ENCODE measurements at regions not wholly inside any gene's neighbourhood (a gene's known extent, or its start where the extent isn't known, plus 50 kb on each side); places are given as distances from the start of the nearest gene placed in this dataset.

DNA sequence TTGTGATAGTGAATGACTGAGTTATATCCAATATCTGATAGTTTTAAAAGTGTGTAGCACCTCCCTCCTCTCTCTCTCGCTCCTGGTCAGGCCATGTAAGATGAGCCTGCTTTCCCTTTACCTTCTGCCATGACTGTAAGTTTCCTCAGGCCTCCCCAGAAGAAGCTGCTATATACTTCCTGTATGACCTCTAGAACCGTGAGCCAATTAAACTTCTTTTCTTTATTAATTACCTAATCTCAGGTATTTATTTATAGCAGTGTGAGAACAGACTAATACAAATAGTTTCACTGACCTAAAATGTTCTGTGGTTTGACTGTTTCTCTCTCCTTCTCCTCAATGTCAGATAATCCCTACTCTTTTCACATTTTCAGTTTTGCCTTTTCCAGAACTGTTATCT, 321.3 kb upstream of the MBL2 start:
- ChIA-PET CTCF (no interaction called here), POLR2A (no interaction called here)
- TF ChIP-seq, protein P1, sequence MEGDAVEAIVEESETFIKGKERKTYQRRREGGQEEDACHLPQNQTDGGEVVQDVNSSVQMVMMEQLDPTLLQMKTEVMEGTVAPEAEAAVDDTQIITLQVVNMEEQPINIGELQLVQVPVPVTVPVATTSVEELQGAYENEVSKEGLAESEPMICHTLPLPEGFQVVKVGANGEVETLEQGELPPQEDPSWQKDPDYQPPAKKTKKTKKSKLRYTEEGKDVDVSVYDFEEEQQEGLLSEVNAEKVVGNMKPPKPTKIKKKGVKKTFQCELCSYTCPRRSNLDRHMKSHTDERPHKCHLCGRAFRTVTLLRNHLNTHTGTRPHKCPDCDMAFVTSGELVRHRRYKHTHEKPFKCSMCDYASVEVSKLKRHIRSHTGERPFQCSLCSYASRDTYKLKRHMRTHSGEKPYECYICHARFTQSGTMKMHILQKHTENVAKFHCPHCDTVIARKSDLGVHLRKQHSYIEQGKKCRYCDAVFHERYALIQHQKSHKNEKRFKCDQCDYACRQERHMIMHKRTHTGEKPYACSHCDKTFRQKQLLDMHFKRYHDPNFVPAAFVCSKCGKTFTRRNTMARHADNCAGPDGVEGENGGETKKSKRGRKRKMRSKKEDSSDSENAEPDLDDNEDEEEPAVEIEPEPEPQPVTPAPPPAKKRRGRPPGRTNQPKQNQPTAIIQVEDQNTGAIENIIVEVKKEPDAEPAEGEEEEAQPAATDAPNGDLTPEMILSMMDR (IDR thresholded peaks at IDR 0.05): no peak
- Mint-ChIP-seq H3K4me1 (ENCODE audit: low read depth) (no peaks in the 10 kb centered on the region), H3K27me3 (no peaks in the 10 kb centered on the region), H3K9me3 (peaks cover 11% of the 10 kb centered on the region), H3K36me3 (ENCODE audit: low read depth) (no peaks in the 10 kb centered on the region), H3K4me3 (no peak overlapping the region), H3K27ac (no peak overlapping the region)
- ATAC-seq (no peak), DNase-seq (no peak)
- intact Hi-C loops (cut with micrococcal nuclease): no loop called here

DNA sequence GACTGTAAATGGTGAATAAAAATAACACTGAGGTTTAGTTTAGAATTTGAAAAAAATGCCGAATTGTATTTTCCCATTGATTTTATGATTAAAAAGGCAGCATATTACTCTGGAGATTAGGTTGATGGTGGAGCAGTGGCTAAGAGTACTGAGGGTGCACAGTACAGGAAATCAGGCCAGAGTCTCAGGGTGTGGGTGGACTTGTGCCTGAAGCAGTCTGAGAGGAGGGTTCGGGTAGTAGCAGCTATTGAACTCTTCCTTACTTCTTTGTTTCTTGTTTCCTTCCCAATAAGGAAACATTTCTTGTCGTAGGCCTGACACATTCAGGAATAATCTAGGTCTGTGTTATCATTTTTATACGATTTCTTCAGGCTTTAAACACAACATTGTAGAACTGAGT, 319.0 kb upstream of the MBL2 start:
- no peak overlapping the region for H3K4me3 Mint-ChIP-seq
- ATAC-seq (no peak), DNase-seq (no peak)
- no peaks in the 10 kb centered on the region for H3K36me3 Mint-ChIP-seq (ENCODE audit: low read depth)
- CTCF ChIA-PET: no interaction called here
- TF ChIP-seq, protein P1 (IDR thresholded peaks at IDR 0.05): no peak
- POLR2A ChIA-PET: interaction anchor here (1.4 kb wide), 1 partner anchor 21 kb away, joined by 3 read pairs; no protein-coding TSS in a partner anchor
- H3K4me1 Mint-ChIP-seq (ENCODE audit: low read depth): no peaks in the 10 kb centered on the region
- intact Hi-C loops (cut with micrococcal nuclease): no loop called here
- H3K27ac Mint-ChIP-seq: no peak overlapping the region
- peaks cover 7% of the 10 kb centered on the region for H3K9me3 Mint-ChIP-seq
- H3K27me3 Mint-ChIP-seq: no peaks in the 10 kb centered on the region

DNA sequence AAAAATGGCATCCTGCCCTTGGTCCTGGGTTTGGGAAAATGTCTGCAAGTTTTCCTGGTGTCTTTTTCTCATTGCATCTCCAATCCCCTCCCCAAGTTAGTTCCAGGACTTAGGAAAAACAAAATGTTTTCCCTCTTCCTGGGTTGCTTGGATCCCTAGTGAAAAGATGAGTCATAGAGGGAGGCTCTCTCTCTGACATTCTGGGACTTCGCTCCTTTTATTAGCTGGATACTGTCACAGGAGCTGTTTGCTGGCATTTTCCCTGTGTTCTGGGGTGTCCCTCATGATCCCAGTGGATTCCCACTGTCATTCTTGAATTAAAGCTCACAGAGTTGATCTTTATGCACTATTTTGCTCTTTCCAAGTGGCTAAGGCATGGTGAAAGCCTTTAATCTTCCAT, 316.4 kb upstream of the MBL2 start:
- no peak for ATAC-seq
- CTCF ChIA-PET: no interaction called here
- H3K27me3 Mint-ChIP-seq: no peaks in the 10 kb centered on the region
- no peak for DNase-seq
- peaks cover 11% of the 10 kb centered on the region for H3K9me3 Mint-ChIP-seq
- TF ChIP-seq, protein P1 (IDR thresholded peaks at IDR 0.05): no peak
- intact Hi-C loops (cut with micrococcal nuclease): no loop called here
- H3K36me3 Mint-ChIP-seq (ENCODE audit: low read depth): no peaks in the 10 kb centered on the region
- H3K4me3 Mint-ChIP-seq: no peak overlapping the region
- no peaks in the 10 kb centered on the region for H3K4me1 Mint-ChIP-seq (ENCODE audit: low read depth)
- POLR2A ChIA-PET: no interaction called here
- H3K27ac Mint-ChIP-seq: no peak overlapping the region

DNA sequence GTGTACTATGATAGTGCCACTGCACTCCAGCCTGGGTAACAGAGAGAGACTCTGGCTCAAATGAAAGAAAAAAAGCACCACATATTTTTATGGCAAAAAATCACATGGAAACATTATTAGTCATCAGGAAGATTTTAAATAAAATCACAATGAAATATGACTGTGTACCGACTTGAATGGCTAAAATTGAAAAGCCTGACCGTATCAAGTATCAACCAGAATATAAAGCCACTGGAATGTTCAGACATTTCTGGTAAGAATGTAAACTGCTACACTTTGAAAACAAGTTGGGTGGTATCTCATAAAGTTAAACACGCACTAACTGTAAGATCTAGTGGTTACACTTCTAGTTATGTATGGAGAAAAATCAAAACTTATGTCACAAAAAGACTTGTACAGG, 306.7 kb upstream of the MBL2 start:
- H3K27ac Mint-ChIP-seq: no peak overlapping the region
- no peaks in the 10 kb centered on the region for H3K4me1 Mint-ChIP-seq (ENCODE audit: low read depth)
- peaks cover 2% of the 10 kb centered on the region for H3K9me3 Mint-ChIP-seq
- ChIA-PET CTCF (no interaction called here), POLR2A (no interaction called here)
- no peak overlapping the region for H3K4me3 Mint-ChIP-seq
- TF ChIP-seq, protein P1 (IDR thresholded peaks at IDR 0.05): no peak
- H3K27me3 Mint-ChIP-seq: no peaks in the 10 kb centered on the region
- intact Hi-C loops (cut with micrococcal nuclease): no loop called here
- ATAC-seq: no peak
- no peak for DNase-seq
- H3K36me3 Mint-ChIP-seq (ENCODE audit: low read depth): no peaks in the 10 kb centered on the region

DNA sequence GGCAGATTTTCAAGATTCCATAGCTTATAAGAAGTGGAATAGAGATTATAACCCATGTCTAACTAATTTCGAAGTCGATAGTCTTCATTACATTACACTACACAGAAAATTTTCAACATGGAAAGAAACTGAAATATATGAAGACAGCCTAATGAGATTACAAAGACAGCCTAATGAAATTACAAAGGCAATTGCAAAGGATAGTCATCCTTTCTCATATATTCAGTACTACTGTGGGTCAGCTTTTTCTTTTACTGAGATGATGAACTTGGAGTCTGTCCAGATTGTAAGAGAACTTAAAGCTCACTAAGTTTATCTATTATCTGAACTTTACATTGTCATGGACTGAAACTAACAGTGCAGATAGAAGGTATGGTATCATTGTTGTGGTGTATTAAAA, 304.4 kb upstream of the MBL2 start:
- H3K4me3 Mint-ChIP-seq: no peak overlapping the region
- ChIA-PET CTCF (no interaction called here), POLR2A (no interaction called here)
- intact Hi-C loops (cut with micrococcal nuclease): no loop called here
- H3K9me3 Mint-ChIP-seq: peaks cover 2% of the 10 kb centered on the region
- no peaks in the 10 kb centered on the region for H3K36me3 Mint-ChIP-seq (ENCODE audit: low read depth)
- ATAC-seq (no peak), DNase-seq (no peak)
- H3K27me3 Mint-ChIP-seq: no peaks in the 10 kb centered on the region
- TF ChIP-seq, protein P1 (IDR thresholded peaks at IDR 0.05): no peak
- H3K27ac Mint-ChIP-seq: no peak overlapping the region
- H3K4me1 Mint-ChIP-seq (ENCODE audit: low read depth): no peaks in the 10 kb centered on the region
